HEK293T (cell line): ENCODE measurements at regions not wholly inside any gene's neighbourhood (a gene's known extent, or its start where the extent isn't known, plus 50 kb on each side); places are given as distances from the start of the nearest gene placed in this dataset.

Experiments used
- CTCF ChIA-PET: fragments of 350-600 bp; formaldehyde crosslinking; extraction: SDS; loops from one replicate; lab custom pipeline; 2021; ENCODE audit warnings: antibody characterized with exemption, inconsistent platforms; lab: Yijun Ruan, JAX
- POLR2A ChIA-PET: fragments of 350-600 bp; formaldehyde crosslinking; extraction: SDS; loops from one replicate; lab custom pipeline; 2020; ENCODE audit warnings: antibody characterized with exemption, inconsistent platforms; lab: Yijun Ruan, JAX
- DNase-seq: peaks from one replicate; pipeline ENCODE4 v3.0.0; 2012; ENCODE audit warnings: mixed read lengths; ENCODE audit errors: extremely low spot score
- ARNT ChIP-seq: fragments of 450-650 bp; IDR thresholded peaks from 2 replicates; pipeline ENCODE4 v1.6.1; 2017; ENCODE audit warnings: mild to moderate bottlenecking
- BHLHE40 ChIP-seq: fragments of 450-650 bp; IDR thresholded peaks from 2 replicates; pipeline ENCODE4 v1.6.1; 2016; ENCODE audit warnings: mild to moderate bottlenecking, moderate library complexity, borderline replicate concordance
- CTBP1 ChIP-seq: fragments of 450-650 bp; IDR thresholded peaks from 2 replicates; pipeline ENCODE4 v1.6.1; 2016; ENCODE audit warnings: borderline replicate concordance
- ELF4 ChIP-seq: fragments of 450-650 bp; IDR thresholded peaks from 2 replicates; pipeline ENCODE4 v1.6.1; 2017; ENCODE audit warnings: antibody characterized with exemption
- FOXA1 ChIP-seq: fragments of 450-650 bp; IDR thresholded peaks from 2 replicates; pipeline ENCODE4 v1.6.1; 2016; ENCODE audit warnings: mild to moderate bottlenecking
- FOXK2 ChIP-seq: fragments of 450-650 bp; IDR thresholded peaks from 2 replicates; pipeline ENCODE4 v1.6.1; 2016; ENCODE audit warnings: mild to moderate bottlenecking
- FOXM1 ChIP-seq: fragments of 450-650 bp; IDR thresholded peaks from 2 replicates; pipeline ENCODE4 v1.6.1; 2017; ENCODE audit warnings: mild to moderate bottlenecking, borderline replicate concordance
- HDGF ChIP-seq: fragments of 450-650 bp; IDR thresholded peaks from 2 replicates; pipeline ENCODE4 v1.6.1; 2017; ENCODE audit warnings: antibody characterized with exemption, borderline replicate concordance
- L3MBTL2 ChIP-seq: fragments of 450-650 bp; conservative IDR thresholded peaks from 2 replicates; pipeline ENCODE4 v1.6.1; 2016; ENCODE audit warnings: mild to moderate bottlenecking
- LEF1 ChIP-seq: fragments of 450-650 bp; IDR thresholded peaks from 2 replicates; pipeline ENCODE4 v1.6.1; 2017; ENCODE audit warnings: mild to moderate bottlenecking, borderline replicate concordance
- NFRKB ChIP-seq: fragments of 450-650 bp; IDR thresholded peaks from 2 replicates; pipeline ENCODE4 v1.6.1; 2016; ENCODE audit warnings: mild to moderate bottlenecking, moderate library complexity
- PKNOX1 ChIP-seq: fragments of 450-650 bp; IDR thresholded peaks from 2 replicates; pipeline ENCODE4 v1.6.1; 2016
- SP1 ChIP-seq: fragments of 450-650 bp; IDR thresholded peaks from 2 replicates; pipeline ENCODE4 v1.6.1; 2017
- SUZ12 ChIP-seq: fragments of 450-650 bp; IDR thresholded peaks from 2 replicates; pipeline ENCODE4 v1.6.1; 2016; ENCODE audit warnings: mild to moderate bottlenecking
- TARDBP ChIP-seq: fragments of 450-650 bp; IDR thresholded peaks from 2 replicates; pipeline ENCODE4 v1.6.1; 2016
- ZNF384 ChIP-seq: fragments of 450-650 bp; IDR thresholded peaks from 2 replicates; pipeline ENCODE4 v1.6.1; 2016

- ChIA-PET CTCF (no interaction called here), POLR2A (interaction anchor here (1.1 kb wide), 1 partner anchor 361 kb away, joined by 5 read pairs; the partner anchor contains the start of gene ZNF783)
- TF ChIP-seq HDGF (no peak), FOXK2 (no peak), FOXA1 (no peak), PKNOX1 (no peak), L3MBTL2 (no peak), SP1 (no peak), FOXM1 (no peak), ZNF384 (no peak), ARNT (no peak), LEF1 (no peak), SUZ12 (no peak), CTBP1 (no peak), BHLHE40 (no peak), ELF4 (no peak), NFRKB (no peak), TARDBP (no peak)
- DNase-seq, result no peak
Measured at GRCh38 chr7:149622444-149623210, 125.0 kb upstream of the ZNF746 start.

DNA sequence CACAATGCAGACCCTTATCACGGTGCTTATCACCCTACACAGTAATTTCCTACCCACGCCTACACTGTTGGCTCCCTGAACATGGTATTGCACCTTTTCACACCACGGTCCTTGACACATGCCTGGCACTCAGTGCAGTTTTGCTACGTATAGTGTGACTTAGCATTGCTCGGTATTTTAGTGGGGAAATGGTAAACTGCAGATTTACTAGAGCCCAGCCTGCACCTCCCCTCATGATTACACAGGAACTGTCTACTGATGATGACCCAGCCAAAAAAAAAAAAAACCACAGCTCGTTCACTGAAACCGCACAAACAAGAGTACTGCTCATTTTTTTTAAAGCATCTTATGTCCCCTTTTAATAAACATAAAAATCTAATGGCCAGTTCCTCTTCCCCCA lies 124.2 kb upstream of the ZNF746 start:
- POLR2A ChIA-PET, result interaction anchor here (1.1 kb wide), 1 partner anchor 360 kb away, joined by 5 read pairs; the partner anchor contains the start of gene ZNF783
- TF ChIP-seq FOXA1, result no peak
- no peak for TF ChIP-seq L3MBTL2
- TF ChIP-seq FOXK2, result no peak
- no peak for TF ChIP-seq TARDBP
- TF ChIP-seq FOXM1, result no peak
- no peak for TF ChIP-seq PKNOX1
- no peak for TF ChIP-seq HDGF
- TF ChIP-seq ARNT, result no peak
- no peak for TF ChIP-seq LEF1
- TF ChIP-seq BHLHE40, result no peak
- no peak for TF ChIP-seq SUZ12
- no peak for TF ChIP-seq SP1
- TF ChIP-seq CTBP1, result no peak
- no peak for TF ChIP-seq ELF4
- TF ChIP-seq ZNF384, result no peak
- no peak for TF ChIP-seq NFRKB
- CTCF ChIA-PET, result no interaction called here
- DNase-seq, result no peak

DNA sequence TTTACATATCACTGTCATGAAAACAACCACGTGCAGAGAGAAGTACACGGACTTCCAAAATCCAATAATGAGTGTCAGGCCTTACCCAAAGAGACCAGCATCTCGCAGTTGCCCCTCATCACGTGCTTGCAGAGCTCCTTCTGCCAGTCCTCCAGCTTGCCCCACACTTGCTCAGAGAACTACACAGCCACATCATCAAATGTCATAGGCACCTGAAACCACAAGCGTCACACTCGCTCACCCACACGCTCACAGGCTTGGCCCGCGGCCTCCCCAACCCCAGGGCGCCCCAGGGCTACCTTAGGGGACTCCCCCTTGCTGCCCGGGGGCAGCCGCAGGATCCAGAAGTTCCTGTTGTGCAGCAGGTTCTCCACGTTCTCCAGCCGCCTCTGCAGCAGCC lies 123.4 kb upstream of the ZNF746 start:
- DNase-seq, result no peak
- ChIA-PET CTCF (no interaction called here), POLR2A (no interaction called here)
- TF ChIP-seq HDGF (no peak), LEF1 (no peak), BHLHE40 (no peak), ARNT (no peak), PKNOX1 (no peak), SP1 (no peak), FOXK2 (no peak), SUZ12 (no peak), NFRKB (no peak), ZNF384 (no peak), FOXA1 (no peak), L3MBTL2 (no peak), TARDBP (no peak), FOXM1 (no peak), CTBP1 (no peak), ELF4 (no peak)

DNA sequence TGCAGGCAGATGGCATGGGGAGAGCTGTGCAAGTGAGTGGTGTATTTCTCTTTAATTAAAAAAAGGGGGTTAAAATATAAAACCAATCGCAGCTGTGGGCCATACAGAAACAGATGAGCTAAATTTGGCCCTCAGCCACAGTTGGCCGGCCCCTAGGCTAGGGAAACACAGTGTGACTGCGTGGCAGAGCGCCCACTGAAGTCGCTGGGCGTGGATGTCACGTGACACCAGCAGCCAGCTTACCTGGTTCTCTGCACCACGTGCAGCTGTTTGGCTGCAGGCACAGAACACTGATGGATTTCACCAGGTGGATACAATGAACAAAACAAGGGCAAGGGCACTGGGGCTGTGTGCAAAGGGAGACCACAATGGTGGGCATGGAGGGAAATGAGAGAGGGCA lies 119.3 kb upstream of the ZNF746 start:
- no peak for DNase-seq
- TF ChIP-seq CTBP1 (no peak), ARNT (no peak), SP1 (no peak), ZNF384 (no peak), L3MBTL2 (no peak), TARDBP (no peak), PKNOX1 (no peak), HDGF (no peak), LEF1 (no peak), NFRKB (no peak), FOXK2 (no peak), ELF4 (no peak), FOXA1 (no peak), FOXM1 (no peak), SUZ12 (no peak), BHLHE40 (no peak)
- ChIA-PET POLR2A (no interaction called here), CTCF (no interaction called here)
